GM06990 (cell line): ENCODE measurements at regions not wholly inside any gene's neighbourhood (a gene's known extent, or its start where the extent isn't known, plus 50 kb on each side); places are given as distances from the start of the nearest gene placed in this dataset.

Source experiments
- DNase-seq: peaks from one replicate; pipeline ENCODE4 v3.0.0-alpha.2; 2011; ENCODE audit not compliant: insufficient read length; ENCODE audit errors: extremely low read depth
- H3K27me3 ChIP-seq: replicated peaks from 2 replicates; pipeline ENCODE4 v1.6.0; 2011; ENCODE audit warnings: low read length; ENCODE audit not compliant: control insufficient read depth, insufficient read depth
- H3K36me3 ChIP-seq: 2 replicates; pipeline ENCODE4 v1.5.1; 2011; ENCODE audit warnings: low read length; ENCODE audit not compliant: control insufficient read depth, insufficient read depth
- H3K4me3 ChIP-seq: replicated peaks from 2 replicates; pipeline ENCODE4 v1.5.1; 2011; ENCODE audit warnings: low read depth, mild to moderate bottlenecking, control low read depth, low read length
- TF ChIP-seq, protein P1 (sequence below): IDR thresholded peaks from 2 replicates; pipeline ENCODE4 v1.5.1; 2011; ENCODE audit warnings: low read length, control low read depth, mild to moderate bottlenecking, inconsistent platforms; ENCODE audit not compliant: insufficient read depth, poor library complexity, severe bottlenecking

DNA sequence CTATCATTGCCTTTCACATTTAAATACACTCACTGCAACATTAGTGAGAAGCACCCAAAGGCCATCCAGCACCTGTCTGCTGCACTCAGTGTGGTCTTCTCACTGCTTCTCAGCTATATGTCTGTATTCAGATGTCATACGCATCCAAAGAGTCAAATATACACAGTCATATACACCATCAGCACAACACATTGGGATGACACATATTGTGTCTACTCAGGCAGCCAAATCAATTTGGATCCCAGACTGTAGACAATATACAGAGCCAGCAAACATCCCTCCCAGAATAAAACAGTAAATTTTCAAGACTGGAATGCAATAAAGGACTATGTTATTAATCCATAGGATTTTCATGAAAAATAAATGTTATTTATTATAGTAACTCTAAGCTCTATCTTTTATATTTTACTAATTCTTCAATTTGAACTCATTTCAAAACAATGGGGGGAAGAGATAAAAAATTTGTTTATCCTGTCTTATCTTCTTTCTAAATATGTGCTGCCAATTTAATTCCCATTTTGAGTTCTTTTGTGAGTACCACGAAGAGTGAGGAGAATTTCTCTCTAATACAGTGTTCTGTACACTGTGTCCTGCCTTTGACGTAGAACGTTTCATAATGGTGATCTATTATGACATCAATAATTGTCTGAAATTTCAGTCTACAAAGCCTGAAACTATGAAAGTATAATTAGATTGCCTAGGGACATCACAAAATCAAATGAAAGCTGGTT is 602.2 kb upstream of the CXADR start:
- H3K4me3 ChIP-seq = no peak overlapping the region
- H3K36me3 ChIP-seq = no peaks in the 10 kb centered on the region
- DNase-seq = no peak
- no peaks in the 10 kb centered on the region for H3K27me3 ChIP-seq
- TF ChIP-seq, protein P1, sequence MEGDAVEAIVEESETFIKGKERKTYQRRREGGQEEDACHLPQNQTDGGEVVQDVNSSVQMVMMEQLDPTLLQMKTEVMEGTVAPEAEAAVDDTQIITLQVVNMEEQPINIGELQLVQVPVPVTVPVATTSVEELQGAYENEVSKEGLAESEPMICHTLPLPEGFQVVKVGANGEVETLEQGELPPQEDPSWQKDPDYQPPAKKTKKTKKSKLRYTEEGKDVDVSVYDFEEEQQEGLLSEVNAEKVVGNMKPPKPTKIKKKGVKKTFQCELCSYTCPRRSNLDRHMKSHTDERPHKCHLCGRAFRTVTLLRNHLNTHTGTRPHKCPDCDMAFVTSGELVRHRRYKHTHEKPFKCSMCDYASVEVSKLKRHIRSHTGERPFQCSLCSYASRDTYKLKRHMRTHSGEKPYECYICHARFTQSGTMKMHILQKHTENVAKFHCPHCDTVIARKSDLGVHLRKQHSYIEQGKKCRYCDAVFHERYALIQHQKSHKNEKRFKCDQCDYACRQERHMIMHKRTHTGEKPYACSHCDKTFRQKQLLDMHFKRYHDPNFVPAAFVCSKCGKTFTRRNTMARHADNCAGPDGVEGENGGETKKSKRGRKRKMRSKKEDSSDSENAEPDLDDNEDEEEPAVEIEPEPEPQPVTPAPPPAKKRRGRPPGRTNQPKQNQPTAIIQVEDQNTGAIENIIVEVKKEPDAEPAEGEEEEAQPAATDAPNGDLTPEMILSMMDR = no peak

DNA sequence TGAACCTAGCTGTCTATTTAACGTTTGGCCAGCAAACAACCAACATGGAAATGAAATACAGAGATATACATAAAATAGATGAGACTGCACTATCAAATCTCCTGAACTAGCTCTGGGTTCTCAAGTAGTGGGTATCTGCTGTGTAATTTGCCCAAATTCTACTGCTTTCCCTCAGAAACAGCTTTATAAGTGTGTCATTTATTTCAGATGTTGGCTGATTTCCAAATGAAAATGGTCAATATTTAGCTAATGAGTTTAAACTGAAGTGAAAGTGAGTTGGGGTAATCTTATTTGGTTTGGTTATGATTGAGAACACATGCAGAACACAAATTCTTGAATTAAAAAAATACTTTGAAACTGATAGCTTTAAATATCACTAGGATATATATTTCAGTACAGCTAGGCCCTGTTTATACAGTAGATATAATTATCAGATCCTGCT is 601.7 kb upstream of the CXADR start:
- no peaks in the 10 kb centered on the region for H3K27me3 ChIP-seq
- no peak for DNase-seq
- H3K4me3 ChIP-seq = no peak overlapping the region
- TF ChIP-seq, protein P1 = no peak
- H3K36me3 ChIP-seq = no peaks in the 10 kb centered on the region

DNA sequence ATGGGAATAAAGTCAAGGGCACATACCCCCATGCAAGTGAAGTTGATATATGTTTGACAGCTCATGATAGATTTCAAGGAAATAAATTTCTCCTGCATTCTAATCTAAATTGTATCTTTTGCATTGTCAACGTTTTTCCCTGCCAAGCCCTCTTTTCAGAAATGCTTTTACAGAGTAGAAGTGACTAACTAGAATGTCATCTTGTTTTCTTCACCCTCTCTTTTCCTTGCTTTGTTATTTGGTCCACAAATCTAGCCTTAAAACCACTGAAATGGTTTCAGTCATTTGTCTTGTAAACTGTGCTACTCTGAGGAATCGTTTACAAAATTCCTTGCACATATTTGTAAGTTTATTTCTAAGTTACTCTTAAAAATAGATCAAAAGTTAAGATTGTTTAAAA is 600.8 kb upstream of the CXADR start:
- Histone ChIP-seq H3K4me3 (no peak overlapping the region), H3K27me3 (no peaks in the 10 kb centered on the region), H3K36me3 (no peaks in the 10 kb centered on the region)
- no peak for DNase-seq
- TF ChIP-seq, protein P1 = no peak

DNA sequence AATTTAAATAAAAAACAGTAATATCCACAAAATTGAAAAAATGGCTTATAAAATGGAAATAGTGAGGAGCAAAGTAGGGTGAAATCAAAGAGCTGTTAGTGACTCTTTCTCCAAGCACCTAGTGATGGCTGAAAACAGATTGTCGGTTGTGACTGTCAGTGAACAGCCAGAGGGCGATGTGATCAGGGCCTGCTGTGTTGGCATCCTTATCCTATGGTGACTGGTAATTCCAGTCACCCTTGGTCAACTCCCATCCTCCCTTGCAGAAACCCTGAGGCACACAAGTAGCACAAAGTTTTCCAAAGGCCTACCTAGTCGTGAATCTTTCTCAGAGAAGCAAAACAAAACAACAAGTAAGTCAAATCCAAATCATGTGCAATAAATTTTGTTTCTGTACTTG is 599.8 kb upstream of the CXADR start:
- Histone ChIP-seq H3K4me3 (no peak overlapping the region), H3K36me3 (no peaks in the 10 kb centered on the region), H3K27me3 (no peaks in the 10 kb centered on the region)
- no peak for DNase-seq
- TF ChIP-seq, protein P1 = no peak

DNA sequence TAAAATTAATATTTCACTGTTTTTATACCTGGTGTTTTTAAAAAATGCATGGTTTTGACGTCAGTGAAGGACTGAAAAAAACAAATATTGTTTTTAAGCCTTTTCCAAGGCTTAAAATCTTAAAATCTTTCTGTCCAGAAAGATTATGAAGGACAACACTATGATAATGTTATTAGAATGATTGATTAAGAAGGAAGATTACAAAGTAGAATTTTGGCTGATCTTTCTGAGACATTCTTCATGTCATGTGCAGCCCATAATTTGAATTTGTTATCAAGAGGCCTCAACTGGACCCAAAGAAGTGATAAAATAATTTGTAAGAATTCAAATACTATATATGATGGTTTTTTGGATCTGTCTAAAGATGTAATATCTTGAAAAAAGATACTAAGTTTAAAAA is 584.4 kb upstream of the CXADR start:
- TF ChIP-seq, protein P1 = no peak
- no peak for DNase-seq
- H3K36me3 ChIP-seq = no peaks in the 10 kb centered on the region
- H3K4me3 ChIP-seq = no peak overlapping the region
- H3K27me3 ChIP-seq = no peaks in the 10 kb centered on the region

DNA sequence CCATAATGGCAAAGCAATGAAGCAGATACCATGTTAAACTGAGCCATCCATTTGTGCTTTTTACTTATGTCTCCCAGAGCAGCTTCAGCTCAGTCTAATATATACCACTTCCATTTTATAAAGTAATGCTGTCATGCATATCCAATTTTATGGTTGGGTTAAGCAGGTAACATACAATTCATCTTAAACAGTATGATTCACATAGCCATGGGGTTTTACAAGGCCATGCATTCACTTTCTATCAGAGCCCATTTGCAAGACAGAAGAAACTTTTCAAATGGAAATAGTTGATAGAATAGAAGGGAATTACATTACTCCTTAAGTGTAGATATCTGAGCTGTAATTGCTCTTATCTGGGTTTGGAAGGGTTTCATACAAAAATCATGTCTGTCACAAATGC is 580.5 kb upstream of the CXADR start:
- Histone ChIP-seq H3K36me3 (no peaks in the 10 kb centered on the region), H3K27me3 (no peaks in the 10 kb centered on the region), H3K4me3 (no peak overlapping the region)
- TF ChIP-seq, protein P1 = no peak
- DNase-seq = no peak
